Type B pancreatic cell (in vitro differentiated cells): ENCODE measurements at regions not wholly inside any gene's neighbourhood (a gene's known extent, or its start where the extent isn't known, plus 50 kb on each side); places are given as distances from the start of the nearest gene placed in this dataset.

Source experiments
- DNase-seq: peaks from one replicate; pipeline ENCODE4 v3.0.0; 2021; ENCODE audit warnings: mixed read lengths; ENCODE audit not compliant: unreplicated experiment; ENCODE audit errors: extremely low spot score
- H3K27ac Mint-ChIP-seq: 2 replicates; pipeline ENCODE4 v1.8.0; 2021; ENCODE audit warnings: mild to moderate bottlenecking, mixed read lengths
- H3K27me3 Mint-ChIP-seq: 2 replicates; pipeline ENCODE4 v1.8.0; 2021; ENCODE audit warnings: mixed read lengths
- H3K36me3 Mint-ChIP-seq: 2 replicates; pipeline ENCODE4 v1.8.0; 2021; ENCODE audit warnings: mixed read lengths
- H3K4me1 Mint-ChIP-seq: one replicate; pipeline ENCODE4 v1.8.0; 2021; ENCODE audit warnings: mixed read lengths; ENCODE audit not compliant: unreplicated experiment
- H3K4me3 Mint-ChIP-seq: 2 replicates; pipeline ENCODE4 v1.8.0; 2021; ENCODE audit warnings: mild to moderate bottlenecking, mixed read lengths
- H3K9me3 Mint-ChIP-seq: 2 replicates; pipeline ENCODE4 v1.8.0; 2021; ENCODE audit warnings: mixed read lengths
- TF ChIP-seq, protein P1 (sequence below): fragments of 200-600 bp; sonication (generic); conservative IDR thresholded peaks from 2 replicates; pipeline ENCODE4 v1.5.0; 2021; ENCODE audit warnings: antibody characterized with exemption, mild to moderate bottlenecking

DNA sequence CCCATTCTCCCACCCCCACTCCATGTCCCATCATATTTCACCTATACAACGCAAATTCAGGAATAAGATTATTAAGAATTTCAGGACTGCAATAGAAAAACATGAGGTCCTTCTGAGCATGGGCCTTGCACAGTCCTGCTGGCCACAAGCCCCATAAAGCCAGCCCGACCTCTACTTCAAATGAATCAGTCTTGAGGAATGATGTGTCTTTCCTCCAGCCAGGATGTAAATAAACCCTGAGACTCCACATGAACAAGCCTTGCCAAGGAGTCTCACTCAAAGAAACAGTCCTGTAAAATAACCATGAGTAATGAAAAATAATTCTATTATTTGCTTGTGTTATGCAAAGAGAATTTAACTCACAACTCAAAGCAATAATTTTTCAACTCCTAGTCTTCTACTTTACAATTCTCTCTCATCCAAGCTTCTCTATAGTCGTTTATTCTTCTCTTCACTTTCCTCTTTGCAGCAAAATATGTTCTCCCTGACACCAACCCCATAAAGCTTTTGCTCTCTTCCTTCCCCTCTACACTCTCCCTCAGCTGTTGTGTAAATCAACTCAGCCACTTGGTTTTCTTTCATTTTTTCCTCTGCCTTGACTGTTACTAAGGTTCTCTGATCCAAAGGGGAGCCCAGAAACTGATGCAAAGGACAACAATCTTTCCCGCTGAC is 140.1 kb upstream of the MOCS2 start:
- H3K27ac Mint-ChIP-seq: no peak overlapping the region
- H3K36me3 Mint-ChIP-seq: no peaks in the 10 kb centered on the region
- no peaks in the 10 kb centered on the region for H3K9me3 Mint-ChIP-seq
- no peaks in the 10 kb centered on the region for H3K4me1 Mint-ChIP-seq
- no peak for DNase-seq
- peaks cover 4% of the 10 kb centered on the region for H3K27me3 Mint-ChIP-seq
- TF ChIP-seq, protein P1, sequence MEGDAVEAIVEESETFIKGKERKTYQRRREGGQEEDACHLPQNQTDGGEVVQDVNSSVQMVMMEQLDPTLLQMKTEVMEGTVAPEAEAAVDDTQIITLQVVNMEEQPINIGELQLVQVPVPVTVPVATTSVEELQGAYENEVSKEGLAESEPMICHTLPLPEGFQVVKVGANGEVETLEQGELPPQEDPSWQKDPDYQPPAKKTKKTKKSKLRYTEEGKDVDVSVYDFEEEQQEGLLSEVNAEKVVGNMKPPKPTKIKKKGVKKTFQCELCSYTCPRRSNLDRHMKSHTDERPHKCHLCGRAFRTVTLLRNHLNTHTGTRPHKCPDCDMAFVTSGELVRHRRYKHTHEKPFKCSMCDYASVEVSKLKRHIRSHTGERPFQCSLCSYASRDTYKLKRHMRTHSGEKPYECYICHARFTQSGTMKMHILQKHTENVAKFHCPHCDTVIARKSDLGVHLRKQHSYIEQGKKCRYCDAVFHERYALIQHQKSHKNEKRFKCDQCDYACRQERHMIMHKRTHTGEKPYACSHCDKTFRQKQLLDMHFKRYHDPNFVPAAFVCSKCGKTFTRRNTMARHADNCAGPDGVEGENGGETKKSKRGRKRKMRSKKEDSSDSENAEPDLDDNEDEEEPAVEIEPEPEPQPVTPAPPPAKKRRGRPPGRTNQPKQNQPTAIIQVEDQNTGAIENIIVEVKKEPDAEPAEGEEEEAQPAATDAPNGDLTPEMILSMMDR: no peak
- H3K4me3 Mint-ChIP-seq: no peak overlapping the region

DNA sequence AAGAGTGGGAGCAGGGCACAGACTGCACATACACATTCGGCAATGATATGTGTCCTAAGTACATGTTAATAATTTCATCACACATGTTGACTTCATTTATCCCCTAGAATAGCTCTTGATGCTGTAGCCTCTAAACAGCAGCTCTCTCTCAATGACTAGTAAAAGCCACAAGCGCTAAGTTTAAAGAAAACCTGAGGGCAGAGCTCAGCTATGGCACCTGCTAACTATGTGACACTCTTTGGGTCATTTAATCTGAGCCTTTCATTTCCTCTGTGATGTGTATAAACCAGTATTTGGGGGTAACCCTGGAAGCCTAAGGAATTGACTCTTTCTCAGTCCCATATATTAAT is 140.6 kb upstream of the MOCS2 start:
- TF ChIP-seq, protein P1: no peak
- H3K27ac Mint-ChIP-seq: no peak overlapping the region
- no peak for DNase-seq
- no peaks in the 10 kb centered on the region for H3K36me3 Mint-ChIP-seq
- H3K4me3 Mint-ChIP-seq: no peak overlapping the region
- H3K9me3 Mint-ChIP-seq: no peaks in the 10 kb centered on the region
- no peaks in the 10 kb centered on the region for H3K4me1 Mint-ChIP-seq
- H3K27me3 Mint-ChIP-seq: peaks cover 4% of the 10 kb centered on the region

DNA sequence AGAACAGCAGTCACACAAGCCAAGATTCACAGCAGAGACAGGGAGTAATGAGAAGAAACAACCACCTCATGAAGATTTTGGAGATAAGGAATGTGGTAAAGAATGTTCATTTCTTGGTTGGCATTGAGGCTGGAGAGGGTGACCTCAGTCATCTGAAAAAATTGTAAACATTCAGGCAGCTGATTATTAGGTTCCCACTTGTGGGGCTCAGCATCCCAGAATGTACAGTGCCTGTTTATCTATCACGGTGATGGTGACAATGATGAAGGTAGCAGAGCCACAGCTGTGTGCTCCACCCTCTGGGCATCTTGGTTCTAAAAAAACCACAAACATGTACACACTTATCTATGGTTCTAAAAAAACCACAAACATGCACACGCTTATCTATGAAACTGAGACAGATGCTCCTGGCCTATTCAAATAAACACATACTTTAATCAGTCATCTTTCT is 143.9 kb upstream of the MOCS2 start:
- Mint-ChIP-seq H3K36me3 (no peaks in the 10 kb centered on the region), H3K4me3 (no peak overlapping the region), H3K27ac (no peak overlapping the region), H3K4me1 (no peaks in the 10 kb centered on the region), H3K9me3 (peaks cover 6% of the 10 kb centered on the region), H3K27me3 (no peaks in the 10 kb centered on the region)
- no peak for DNase-seq
- TF ChIP-seq, protein P1: no peak

DNA sequence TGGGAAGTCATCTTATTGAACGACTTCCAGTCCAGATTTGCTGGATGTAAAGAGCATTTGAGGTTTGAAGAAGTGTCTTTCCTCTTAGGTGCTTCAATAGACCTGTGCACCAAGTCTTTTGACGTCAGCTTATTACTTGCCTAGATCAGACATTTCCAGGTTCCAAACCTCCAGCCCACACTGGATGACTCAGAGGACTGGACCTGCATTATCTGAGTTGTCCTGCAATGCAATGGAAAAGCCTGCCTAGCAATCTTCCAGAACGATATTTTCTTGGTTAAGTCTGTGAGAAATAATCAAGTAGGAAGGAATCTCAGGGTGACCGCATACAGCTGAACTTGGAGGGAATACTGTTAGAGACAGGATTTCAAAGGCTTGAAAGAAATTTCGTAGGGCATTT is 147.2 kb upstream of the MOCS2 start:
- H3K36me3 Mint-ChIP-seq: no peaks in the 10 kb centered on the region
- no peak overlapping the region for H3K4me3 Mint-ChIP-seq
- TF ChIP-seq, protein P1: no peak
- H3K27me3 Mint-ChIP-seq: no peaks in the 10 kb centered on the region
- DNase-seq: no peak
- peaks cover 6% of the 10 kb centered on the region for H3K9me3 Mint-ChIP-seq
- H3K27ac Mint-ChIP-seq: no peak overlapping the region
- no peaks in the 10 kb centered on the region for H3K4me1 Mint-ChIP-seq

DNA sequence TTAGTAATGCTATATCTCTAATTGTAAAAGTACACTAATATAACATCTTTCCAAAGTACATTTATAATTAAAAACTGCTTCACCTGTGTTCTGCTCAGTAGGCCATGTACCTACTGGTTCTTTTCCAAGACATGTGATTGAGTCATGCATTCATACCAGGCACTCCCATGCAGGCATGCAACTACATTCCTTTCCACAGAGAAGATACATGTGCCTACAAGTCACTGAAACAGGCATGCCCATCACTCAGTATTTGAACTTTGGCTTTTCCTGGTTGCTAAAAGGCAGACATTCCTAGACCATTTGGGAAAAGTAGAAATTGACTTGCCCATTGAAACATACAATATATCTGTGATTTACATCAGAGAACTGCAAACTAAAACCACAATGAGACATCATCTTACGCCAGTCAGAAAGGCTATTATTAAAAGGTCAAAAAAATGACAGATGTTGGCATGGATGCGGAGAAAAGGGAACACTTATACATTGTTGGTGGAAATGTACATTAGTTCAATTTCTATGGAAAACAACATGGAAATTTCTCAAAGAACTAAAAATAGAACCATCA is 148.3 kb upstream of the MOCS2 start:
- no peaks in the 10 kb centered on the region for H3K36me3 Mint-ChIP-seq
- DNase-seq: no peak
- H3K27me3 Mint-ChIP-seq: no peaks in the 10 kb centered on the region
- H3K27ac Mint-ChIP-seq: no peak overlapping the region
- H3K4me3 Mint-ChIP-seq: no peak overlapping the region
- H3K9me3 Mint-ChIP-seq: peaks cover 6% of the 10 kb centered on the region
- H3K4me1 Mint-ChIP-seq: no peaks in the 10 kb centered on the region
- TF ChIP-seq, protein P1: no peak
